ENCODE measurements at regions not wholly inside any gene's neighbourhood (a gene's known extent, or its start where the extent isn't known, plus 50 kb on each side); places are given as distances from the start of the nearest gene placed in this dataset.

DNA sequence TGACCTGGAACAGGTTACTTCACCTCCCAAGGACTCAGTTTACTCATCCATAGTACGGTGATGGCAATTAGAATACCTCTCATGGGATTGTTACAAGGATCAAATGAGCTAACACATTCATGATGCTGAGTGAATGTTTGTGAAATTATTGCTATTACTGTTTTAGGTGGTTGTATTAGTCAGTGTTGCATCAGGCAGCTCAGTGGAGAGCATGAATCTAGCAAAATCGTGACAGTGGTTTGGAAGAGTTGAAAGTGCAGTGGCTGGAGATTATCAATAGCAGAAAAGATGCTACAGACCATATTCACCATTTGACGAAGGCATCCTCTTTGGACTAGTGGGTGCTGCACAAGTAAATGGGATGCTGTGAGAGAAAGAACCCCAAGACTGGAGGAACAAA lies 50.4 kb upstream of the CTNNBL1 start:
- no peak overlapping the region for H3K4me3 ChIP-seq (ENCODE audit: low read depth, low read length)
- CTCF ChIA-PET: interaction anchor here (0.9 kb wide), 1 partner anchor 27 kb away, joined by 3 read pairs; no protein-coding TSS in a partner anchor
- TF ChIP-seq, protein P1, sequence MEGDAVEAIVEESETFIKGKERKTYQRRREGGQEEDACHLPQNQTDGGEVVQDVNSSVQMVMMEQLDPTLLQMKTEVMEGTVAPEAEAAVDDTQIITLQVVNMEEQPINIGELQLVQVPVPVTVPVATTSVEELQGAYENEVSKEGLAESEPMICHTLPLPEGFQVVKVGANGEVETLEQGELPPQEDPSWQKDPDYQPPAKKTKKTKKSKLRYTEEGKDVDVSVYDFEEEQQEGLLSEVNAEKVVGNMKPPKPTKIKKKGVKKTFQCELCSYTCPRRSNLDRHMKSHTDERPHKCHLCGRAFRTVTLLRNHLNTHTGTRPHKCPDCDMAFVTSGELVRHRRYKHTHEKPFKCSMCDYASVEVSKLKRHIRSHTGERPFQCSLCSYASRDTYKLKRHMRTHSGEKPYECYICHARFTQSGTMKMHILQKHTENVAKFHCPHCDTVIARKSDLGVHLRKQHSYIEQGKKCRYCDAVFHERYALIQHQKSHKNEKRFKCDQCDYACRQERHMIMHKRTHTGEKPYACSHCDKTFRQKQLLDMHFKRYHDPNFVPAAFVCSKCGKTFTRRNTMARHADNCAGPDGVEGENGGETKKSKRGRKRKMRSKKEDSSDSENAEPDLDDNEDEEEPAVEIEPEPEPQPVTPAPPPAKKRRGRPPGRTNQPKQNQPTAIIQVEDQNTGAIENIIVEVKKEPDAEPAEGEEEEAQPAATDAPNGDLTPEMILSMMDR (IDR thresholded peaks at IDR 0.05; ENCODE audit: insufficient read depth, low read length, missing control alignments): no peak
- POLR2A ChIA-PET: no interaction called here
- DNase-seq (ENCODE audit: low read depth, low spot score): no peak

GRCh38 chr20:37642246-37642645 lies 51.6 kb upstream of the CTNNBL1 start:
- ChIA-PET POLR2A (no interaction called here), CTCF (no interaction called here)
- no peak for DNase-seq (ENCODE audit: low read depth, low spot score)
- TF ChIP-seq, protein P1 (IDR thresholded peaks at IDR 0.05; ENCODE audit: insufficient read depth, low read length, missing control alignments): no peak
- H3K4me3 ChIP-seq (ENCODE audit: low read depth, low read length): no peak overlapping the region

DNA sequence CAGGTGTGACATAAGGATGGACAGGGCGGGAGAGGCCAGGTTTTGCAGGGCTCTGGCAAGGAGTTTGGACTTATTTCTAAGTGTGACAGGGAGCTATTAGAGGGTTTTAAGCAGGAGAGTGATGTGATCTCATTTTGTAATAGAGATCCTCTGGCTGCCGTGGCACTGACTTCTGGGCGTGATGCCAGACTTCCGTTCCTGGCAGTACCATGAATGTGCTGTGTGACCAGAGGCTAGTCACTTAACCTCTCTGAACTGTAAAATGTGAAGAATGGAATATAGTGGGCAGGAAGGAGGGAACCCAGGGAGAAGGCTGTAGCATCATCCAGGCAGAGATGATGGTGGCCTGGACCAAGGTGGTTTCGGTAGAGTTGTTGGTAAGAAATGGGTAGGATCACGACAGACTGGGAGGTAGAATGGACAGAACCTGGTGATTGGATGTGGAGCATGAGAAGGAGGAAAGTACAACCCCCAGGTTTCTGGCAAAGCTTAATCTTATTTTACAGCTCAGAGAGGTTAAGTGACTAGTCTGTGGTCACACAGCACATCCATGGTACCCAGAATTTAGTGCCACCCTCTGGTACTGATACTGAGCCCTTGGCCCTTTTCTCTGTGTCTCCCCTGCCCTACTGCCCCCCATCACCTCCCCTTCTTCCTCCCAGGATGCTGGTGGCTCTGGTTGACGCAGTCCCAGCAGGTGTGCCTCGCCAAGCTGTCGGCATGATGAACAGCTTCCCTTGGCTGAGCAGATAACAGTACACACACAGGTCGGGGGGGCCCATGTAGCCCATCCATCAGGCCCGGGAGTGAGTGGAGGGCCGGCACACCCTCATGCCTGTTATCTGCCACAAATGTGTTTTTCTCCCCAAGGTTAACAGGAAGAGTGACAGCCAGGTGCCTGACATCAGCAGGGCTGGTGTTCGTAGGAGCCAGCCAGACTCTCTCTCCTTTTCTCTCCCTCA lies 52.9 kb upstream of the CTNNBL1 start:
- TF ChIP-seq, protein P1 (IDR thresholded peaks at IDR 0.05; ENCODE audit: insufficient read depth, low read length, missing control alignments): no peak
- CTCF ChIA-PET: no interaction called here
- no peak overlapping the region for H3K4me3 ChIP-seq (ENCODE audit: low read depth, low read length)
- no peak for DNase-seq (ENCODE audit: low read depth, low spot score)
- POLR2A ChIA-PET: no interaction called here

- TF ChIP-seq, protein P1 (IDR thresholded peaks at IDR 0.05; ENCODE audit: insufficient read depth, low read length, missing control alignments): no peak
- POLR2A ChIA-PET: interaction anchor here (0.6 kb wide), 1 partner anchor 94 kb away, joined by 3 read pairs; no protein-coding TSS in a partner anchor
- no peak for DNase-seq (ENCODE audit: low read depth, low spot score)
- CTCF ChIA-PET: no interaction called here
- H3K4me3 ChIP-seq (ENCODE audit: low read depth, low read length): no peak overlapping the region
These were observed 55.3 kb upstream of the CTNNBL1 start for GRCh38 chr20:37638527-37638926.

DNA sequence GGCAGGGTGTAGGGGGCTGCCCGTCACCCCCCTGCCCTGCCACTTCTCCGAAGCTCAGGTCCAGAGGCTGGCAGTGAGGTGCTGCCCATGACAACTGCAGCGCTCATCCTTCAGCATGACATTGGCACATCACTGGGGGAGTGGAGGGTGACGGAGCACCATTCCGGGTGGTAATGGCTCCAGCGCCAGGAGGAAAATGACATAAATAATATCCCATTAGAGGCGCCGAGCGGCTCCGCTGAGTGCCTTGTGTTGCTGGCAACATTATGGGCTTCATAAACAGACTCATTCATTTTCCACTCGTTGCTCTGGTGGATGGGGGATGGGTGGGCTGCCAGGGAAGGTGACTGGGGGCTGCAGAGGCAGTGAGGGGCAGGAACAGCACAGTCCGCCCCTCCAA lies 56.9 kb upstream of the CTNNBL1 start:
- TF ChIP-seq, protein P1 (IDR thresholded peaks at IDR 0.05; ENCODE audit: insufficient read depth, low read length, missing control alignments): no peak
- ChIA-PET CTCF (no interaction called here), POLR2A (no interaction called here)
- no peak for DNase-seq (ENCODE audit: low read depth, low spot score)
- no peak overlapping the region for H3K4me3 ChIP-seq (ENCODE audit: low read depth, low read length)

DNA sequence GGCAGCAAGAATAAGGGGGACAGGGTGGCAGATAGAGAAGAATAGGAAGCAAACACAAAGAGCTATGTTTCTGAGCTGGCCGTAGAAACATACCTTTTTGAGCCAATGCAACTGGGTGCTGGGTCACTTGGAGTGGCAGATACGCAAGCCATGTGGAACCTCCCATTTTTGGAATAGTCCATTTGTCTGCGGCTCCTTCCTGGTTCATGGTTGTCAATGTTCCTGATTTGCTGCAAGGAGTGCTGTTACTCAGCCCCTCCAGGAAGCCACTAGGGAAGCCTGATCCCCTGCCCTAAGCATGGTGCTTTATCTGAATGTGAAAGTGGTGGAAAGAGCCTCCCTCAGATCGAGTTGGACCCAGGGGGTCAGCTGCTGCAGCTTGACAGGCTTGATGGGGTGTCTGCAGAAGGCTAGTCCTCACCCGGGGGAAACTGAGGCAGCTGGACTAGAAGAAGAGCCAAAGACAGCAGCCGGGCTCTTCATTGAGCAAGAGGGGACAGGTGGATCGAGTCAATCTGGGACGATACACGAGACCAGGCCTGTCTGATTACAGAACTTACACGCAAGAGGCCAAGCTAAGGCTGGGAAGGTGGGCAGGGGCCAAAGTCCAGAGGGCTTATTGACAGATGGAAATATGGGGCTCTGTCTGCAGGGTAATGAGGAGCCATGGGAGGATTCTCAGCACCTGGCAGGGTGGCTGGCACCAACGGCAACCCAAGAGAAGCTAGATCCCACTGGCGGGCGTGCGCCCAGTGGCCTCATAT lies 57.4 kb upstream of the CTNNBL1 start:
- POLR2A ChIA-PET: no interaction called here

More for the DNA sequence above, 57.4 kb upstream of the CTNNBL1 start:
- TF ChIP-seq, protein P1 (IDR thresholded peaks at IDR 0.05; ENCODE audit: insufficient read depth, low read length, missing control alignments): no peak
- CTCF ChIA-PET: no interaction called here
- no peak for DNase-seq (ENCODE audit: low read depth, low spot score)
- no peak overlapping the region for H3K4me3 ChIP-seq (ENCODE audit: low read depth, low read length)
